NCI-H82 treated with DMSO at 0.1 percent for 48 hours (cell line): ENCODE measurements at regions not wholly inside any gene's neighbourhood (a gene's known extent, or its start where the extent isn't known, plus 50 kb on each side); places are given as distances from the start of the nearest gene placed in this dataset.

Source experiments
- DNase-seq: peaks from one replicate; lab custom pipeline; 2025; ENCODE audit not compliant: unreplicated experiment; lab: John Stamatoyannopoulos, UW

DNA sequence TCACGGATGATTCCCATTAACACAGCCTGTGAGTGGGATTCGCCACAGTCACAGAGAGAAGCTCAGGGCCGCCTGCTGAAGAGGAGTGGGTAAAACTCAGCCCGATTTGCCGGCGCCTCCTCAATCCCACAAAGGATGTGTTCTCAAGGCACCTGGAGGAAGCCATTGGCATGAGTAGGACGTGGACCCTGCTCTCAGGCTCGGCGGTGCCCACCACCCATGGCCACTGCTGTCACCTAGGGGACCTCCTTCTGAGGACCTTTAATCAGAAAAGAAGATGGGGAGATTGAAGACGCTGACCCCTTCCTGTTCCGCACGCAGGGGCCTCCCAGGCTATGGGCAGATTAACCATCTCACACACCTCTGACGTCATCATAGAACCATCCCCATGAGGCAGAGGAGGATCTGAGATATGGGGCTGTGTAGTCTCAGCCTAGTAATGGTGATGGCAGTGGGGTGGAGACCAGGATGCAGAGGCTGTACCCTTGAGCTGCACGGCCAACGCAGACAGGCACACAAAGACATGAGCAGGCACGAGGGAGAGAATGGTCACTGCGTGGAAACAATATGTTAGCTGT is 571.8 kb downstream of the BRD1 start:
- DNase-seq = no peak

GRCh38 chr22:49255154-49255553 is 572.5 kb downstream of the BRD1 start:
- no peak for DNase-seq

GRCh38 chr22:49253656-49254055 is 574.0 kb downstream of the BRD1 start:
- DNase-seq = no peak

GRCh38 chr22:49251371-49251770 is 576.3 kb downstream of the BRD1 start:
- DNase-seq = no peak

GRCh38 chr22:49247194-49247924 is 580.3 kb downstream of the BRD1 start:
- no peak for DNase-seq

GRCh38 chr22:49244466-49245420 is 582.9 kb downstream of the BRD1 start:
- no peak for DNase-seq

- DNase-seq = no peak
Measured at GRCh38 chr22:49243965-49244364, 583.7 kb downstream of the BRD1 start.

DNA sequence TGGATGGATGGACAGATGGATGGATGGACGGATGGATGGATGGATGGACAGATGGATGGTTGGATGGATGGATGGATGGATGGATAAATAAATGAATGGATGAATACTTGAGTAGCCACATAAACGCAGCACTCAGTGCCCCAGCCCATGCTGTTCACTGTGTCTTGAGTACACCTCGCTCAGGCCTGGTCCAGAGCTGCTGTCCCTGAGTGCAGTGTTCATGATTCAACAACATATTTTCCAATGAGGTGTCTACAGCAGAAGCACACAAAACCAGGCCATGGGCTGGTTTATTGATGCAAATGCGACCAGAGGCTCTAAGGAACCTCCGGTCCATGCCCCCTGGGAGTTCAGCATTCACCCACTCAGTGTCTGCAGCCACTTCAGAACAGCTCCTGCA is 584.3 kb downstream of the BRD1 start:
- no peak for DNase-seq

DNA sequence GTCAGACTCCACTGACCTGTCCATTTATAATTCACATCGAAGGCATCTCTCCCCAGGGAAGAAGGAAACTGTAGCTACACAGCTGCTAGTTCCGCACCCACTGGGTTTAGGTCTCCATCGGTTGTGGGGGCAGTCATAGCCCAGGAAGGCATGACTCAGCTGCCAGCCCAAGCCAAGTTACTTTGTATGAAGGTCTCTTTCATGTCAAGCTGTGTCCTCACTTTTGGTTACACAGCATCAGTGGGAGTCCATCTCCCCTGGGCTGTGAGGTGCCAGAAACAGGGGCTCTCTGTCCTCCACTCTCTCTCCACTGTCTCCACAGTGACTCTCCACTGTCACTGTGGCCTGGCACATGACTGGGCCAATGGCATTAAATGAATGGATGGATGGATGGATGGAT is 585.2 kb downstream of the BRD1 start:
- no peak for DNase-seq

DNA sequence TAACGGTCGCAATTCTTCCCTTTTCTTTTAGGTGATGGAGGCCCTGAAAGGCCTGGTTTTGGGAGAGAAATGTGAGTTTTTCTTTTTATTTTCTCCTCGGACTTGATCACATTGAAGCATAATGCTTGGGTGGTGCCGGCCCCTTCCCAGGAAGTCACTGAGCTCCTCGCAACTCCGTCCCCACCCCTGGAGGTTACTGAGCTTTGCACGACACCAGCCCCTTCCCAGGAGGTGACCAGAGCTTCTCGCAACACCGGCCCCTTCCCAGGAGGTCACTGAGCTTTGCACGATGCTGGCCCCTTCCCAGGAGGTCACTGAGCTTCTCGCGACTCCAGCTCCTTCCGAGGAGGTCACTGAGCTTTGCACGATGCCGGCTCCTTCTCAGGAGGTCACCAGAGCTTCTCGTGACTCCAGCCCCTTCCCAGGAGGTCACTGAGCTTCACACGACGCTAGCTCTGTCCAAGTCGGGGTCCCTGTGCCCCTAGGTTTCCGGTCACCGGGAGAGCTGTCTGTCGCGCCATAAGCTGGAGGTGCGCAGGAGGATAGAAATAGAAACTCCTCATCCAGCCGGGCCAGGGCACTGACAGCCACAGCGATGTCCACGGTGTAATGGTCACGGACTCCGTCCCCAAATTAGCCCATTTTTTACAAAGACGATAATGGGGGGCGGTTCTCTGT is 586.4 kb downstream of the BRD1 start:
- DNase-seq = no peak

GRCh38 chr22:49240472-49240871 is 587.2 kb downstream of the BRD1 start:
- DNase-seq = no peak

- DNase-seq = no peak
Measured at GRCh38 chr22:49240016-49240380, 587.7 kb downstream of the BRD1 start.

GRCh38 chr22:49239264-49240015 is 588.2 kb downstream of the BRD1 start:
- no peak for DNase-seq

GRCh38 chr22:49238181-49239141 is 589.2 kb downstream of the BRD1 start:
- no peak for DNase-seq

DNA sequence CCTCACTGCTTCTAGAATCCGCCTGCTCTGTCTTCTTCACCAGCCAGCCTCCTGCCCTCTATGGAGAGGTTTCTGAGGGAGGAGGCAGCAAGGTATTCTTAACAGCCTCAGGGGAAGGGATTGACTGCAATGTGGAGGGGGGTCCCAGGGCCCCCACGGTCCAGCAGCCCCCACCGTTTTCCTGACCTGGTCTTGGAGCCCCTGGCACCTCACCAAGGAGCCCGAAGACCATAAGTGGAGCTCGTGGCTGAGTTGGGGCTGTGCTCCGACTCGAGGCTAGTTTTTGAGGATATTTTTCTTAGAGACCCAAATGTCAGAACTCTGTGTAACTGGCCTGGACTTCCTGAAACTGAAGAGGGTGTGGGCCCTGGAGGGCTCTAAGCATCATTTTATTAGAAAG is 590.0 kb downstream of the BRD1 start:
- DNase-seq = no peak

DNA sequence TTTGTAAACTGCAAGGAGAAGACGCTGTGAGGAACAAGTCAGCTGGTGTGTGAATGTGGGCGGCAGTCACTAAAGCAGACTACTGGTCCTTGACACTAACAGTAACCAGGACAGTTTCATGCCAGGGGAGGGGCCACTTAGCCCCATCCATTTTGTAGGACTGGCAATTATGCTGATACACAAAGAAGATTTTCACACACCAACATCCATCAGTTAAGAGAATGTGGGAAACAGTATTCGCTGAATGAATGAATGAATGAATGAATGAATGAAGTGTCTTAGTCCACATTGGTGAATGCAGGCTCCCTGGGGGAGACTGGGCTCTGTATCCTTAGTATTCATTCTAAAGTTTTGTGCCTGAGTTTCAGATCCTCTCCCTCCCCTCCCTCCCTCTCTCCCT is 590.4 kb downstream of the BRD1 start:
- DNase-seq = no peak

DNA sequence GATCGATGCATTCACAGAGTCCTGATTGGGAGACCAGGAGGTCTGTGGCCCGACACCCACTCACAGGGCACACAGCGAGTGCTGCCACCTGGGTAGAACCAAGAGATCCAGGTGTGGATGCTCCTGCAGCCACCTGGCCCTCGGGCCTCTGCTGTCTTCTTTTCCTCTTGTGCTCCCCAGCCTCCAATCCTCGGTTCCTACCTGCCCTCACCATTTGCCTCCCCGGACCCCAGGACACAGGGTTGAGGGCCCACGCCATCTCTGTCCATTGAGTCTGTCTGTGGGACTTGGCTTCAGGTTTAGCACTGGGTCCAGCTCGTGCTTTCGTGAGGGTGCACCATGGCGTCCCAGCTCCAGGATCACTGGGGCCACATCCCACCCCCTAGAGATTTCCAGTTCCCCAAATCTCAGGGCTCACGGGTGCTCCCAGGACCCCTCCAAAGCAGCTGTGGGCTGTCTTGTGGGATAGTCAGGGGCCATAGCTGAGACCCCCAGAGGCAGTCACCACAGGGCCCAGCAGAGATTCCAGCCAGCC is 591.1 kb downstream of the BRD1 start:
- DNase-seq = no peak

DNA sequence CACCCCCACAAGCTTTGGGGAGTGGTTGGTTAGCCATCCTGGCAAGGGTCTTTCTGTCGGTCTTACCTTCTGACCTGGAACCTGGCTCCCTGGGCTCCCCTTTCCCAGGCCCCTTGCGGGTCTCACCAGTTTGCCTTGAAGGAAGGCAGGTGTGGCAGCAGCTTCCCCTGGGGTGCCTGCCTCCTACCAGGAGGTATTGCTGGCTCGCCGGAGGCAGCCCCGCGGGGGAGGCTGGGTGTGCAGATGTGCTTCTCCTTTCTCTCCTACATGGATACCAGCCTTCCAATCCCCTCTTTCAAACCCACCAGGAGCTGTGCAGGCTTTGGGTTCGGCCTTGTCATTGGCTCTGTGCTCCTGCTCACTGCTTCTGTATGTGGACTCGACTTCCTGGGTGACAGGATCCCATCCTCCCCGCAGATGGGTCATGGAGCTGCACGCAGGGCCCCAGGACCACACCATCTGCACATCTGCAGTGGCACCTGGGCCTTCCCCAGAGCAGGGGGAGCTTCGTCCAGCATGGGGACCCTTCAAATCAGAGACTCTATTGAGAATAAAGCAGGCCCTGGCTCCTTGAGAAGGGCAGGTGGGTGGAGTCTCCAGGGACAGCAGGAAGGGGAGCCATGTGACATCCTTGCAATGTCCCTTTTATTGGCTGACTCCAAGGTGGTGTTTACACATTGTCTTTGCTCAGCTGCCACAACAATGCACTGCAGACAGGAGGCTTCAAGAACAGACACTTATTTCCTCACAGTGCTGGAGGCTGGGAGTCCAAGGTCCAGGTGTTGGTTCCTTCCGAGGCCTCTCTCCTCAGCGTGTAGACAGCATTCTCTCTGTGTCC is 592.0 kb downstream of the BRD1 start:
- no peak for DNase-seq
